Body of pancreas (tissue), 4 donors: ENCODE measurements at regions not wholly inside any gene's neighbourhood (a gene's known extent, or its start where the extent isn't known, plus 50 kb on each side); places are given as distances from the start of the nearest gene placed in this dataset.

Source experiments
- CTCF ChIP-seq, 7 experiments: fragments of 450-650 bp in 4 of 7; fragments of 200-600 bp in 3 of 7; sonication (generic) in 3 of 7; IDR thresholded peaks; one replicate each; pipeline ENCODE4 v1.5.1; 2016 to 2019; ENCODE audit warnings: antibody characterized with exemption in 7 of 7
- POLR2A ChIP-seq, 3 donors: fragments of 450-650 bp; IDR thresholded peaks; one replicate each; pipeline ENCODE4 v1.6.1; 2016; ENCODE audit warnings: antibody characterized with exemption in 3 of 3, mild to moderate bottlenecking in 2 of 3

GRCh38 chr4:117664706-117665444 lies 369.4 kb upstream of the NDST3 start:
- TF ChIP-seq CTCF (IDR thresholded peaks at IDR 0.05) (no peak), POLR2A (IDR thresholded peaks at IDR 0.05) (no peak)
